Stomach smooth muscle (tissue), 2 donors: ENCODE measurements at regions not wholly inside any gene's neighbourhood (a gene's known extent, or its start where the extent isn't known, plus 50 kb on each side); places are given as distances from the start of the nearest gene placed in this dataset.

Source experiments
- H3K27ac ChIP-seq: one replicate; pipeline ENCODE4 v1.7.0; 2013; ENCODE audit warnings: mild to moderate bottlenecking, low read length, inconsistent platforms
- H3K27me3 ChIP-seq, 2 donors: one replicate each; pipeline ENCODE4 v1.7.0; 2013; ENCODE audit warnings: low read length in 2 of 2; ENCODE audit not compliant: insufficient read depth in 2 of 2, control insufficient read depth in 1 of 2
- H3K36me3 ChIP-seq, 2 donors: one replicate each; pipeline ENCODE4 v1.7.0; 2013; ENCODE audit warnings: low read length in 2 of 2; ENCODE audit not compliant: control insufficient read depth in 2 of 2, insufficient read depth in 2 of 2
- H3K4me1 ChIP-seq: one replicate; pipeline ENCODE4 v1.7.0; 2013; ENCODE audit warnings: low read length; ENCODE audit not compliant: control insufficient read depth, insufficient read depth
- H3K4me3 ChIP-seq, 2 donors: one replicate each; pipeline ENCODE4 v1.7.0; 2013; ENCODE audit warnings: low read length in 2 of 2
- H3K9ac ChIP-seq, 2 donors: one replicate each; pipeline ENCODE4 v1.7.0; 2013; ENCODE audit warnings: low read length in 2 of 2, mild to moderate bottlenecking in 1 of 2
- H3K9me3 ChIP-seq, 2 donors: one replicate each; pipeline ENCODE4 v1.7.0; 2013; ENCODE audit warnings: low read length in 2 of 2; ENCODE audit not compliant: control insufficient read depth in 2 of 2
- donor health status: healthy.
- donor health status: Pancreatic carcinoma.

- no peak overlapping the region for H3K27ac ChIP-seq
- no peaks in the 10 kb centered on the region for H3K9me3 ChIP-seq
- no peaks in the 10 kb centered on the region for H3K36me3 ChIP-seq
- no peak overlapping the region for H3K4me3 ChIP-seq
- H3K4me1 ChIP-seq = no peaks in the 10 kb centered on the region
- H3K27me3 ChIP-seq = no peaks in the 10 kb centered on the region
- H3K9ac ChIP-seq = no peak overlapping the region
These were observed 495.0 kb upstream of the B3GALT2 start for GRCh38 chr1:193681422-193681821.

GRCh38 chr1:193680924-193681316 is 494.5 kb upstream of the B3GALT2 start:
- Histone ChIP-seq H3K36me3 (no peaks in the 10 kb centered on the region), H3K4me1 (no peaks in the 10 kb centered on the region), H3K9ac (no peak overlapping the region), H3K27ac (no peak overlapping the region), H3K4me3 (no peak overlapping the region), H3K27me3 (no peaks in the 10 kb centered on the region), H3K9me3 (no peaks in the 10 kb centered on the region)

DNA sequence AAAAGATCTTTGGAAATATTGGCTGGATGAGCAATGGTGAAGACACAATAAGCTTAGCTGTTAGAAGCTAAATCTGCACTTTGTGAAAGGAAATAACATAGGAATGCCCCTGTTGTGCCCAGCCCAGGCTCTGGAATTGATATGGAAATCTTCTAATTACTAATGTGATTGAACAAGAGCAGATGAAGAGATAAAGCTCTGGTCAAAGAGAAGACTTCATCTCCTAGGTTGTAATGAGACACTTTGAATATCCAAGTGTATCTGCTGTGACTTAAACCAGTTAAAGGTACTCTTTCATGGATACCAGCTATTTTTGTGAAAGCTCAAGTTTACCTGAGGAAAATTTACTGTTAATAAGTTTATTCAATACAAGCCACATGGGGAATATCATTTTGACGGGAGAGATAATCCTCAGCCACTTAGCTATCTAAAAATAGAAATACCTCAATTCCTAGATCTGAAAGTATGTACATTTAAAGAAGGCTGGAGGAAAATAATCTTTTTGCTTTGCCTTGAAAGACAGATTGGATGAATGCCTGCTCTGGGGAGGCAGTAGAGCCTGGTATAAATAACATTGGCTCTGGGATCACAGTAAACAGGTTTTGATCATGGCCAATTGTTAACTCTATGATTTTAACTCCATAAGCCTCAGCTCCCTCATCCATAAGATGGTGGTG is 494.0 kb upstream of the B3GALT2 start:
- Histone ChIP-seq H3K4me1 (no peaks in the 10 kb centered on the region), H3K9ac (no peak overlapping the region), H3K27ac (no peak overlapping the region), H3K9me3 (no peaks in the 10 kb centered on the region), H3K36me3 (no peaks in the 10 kb centered on the region), H3K27me3 (no peaks in the 10 kb centered on the region), H3K4me3 (no peak overlapping the region)

- H3K4me3 ChIP-seq = no peak overlapping the region
- no peak overlapping the region for H3K27ac ChIP-seq
- H3K9ac ChIP-seq = no peak overlapping the region
- no peaks in the 10 kb centered on the region for H3K27me3 ChIP-seq
- H3K4me1 ChIP-seq = no peaks in the 10 kb centered on the region
- no peaks in the 10 kb centered on the region for H3K36me3 ChIP-seq
- no peaks in the 10 kb centered on the region for H3K9me3 ChIP-seq
These were observed 491.5 kb upstream of the B3GALT2 start for GRCh38 chr1:193677874-193678273.

GRCh38 chr1:193676996-193677549 is 490.7 kb upstream of the B3GALT2 start:
- no peak overlapping the region for H3K27ac ChIP-seq
- no peaks in the 10 kb centered on the region for H3K36me3 ChIP-seq
- H3K4me1 ChIP-seq = no peaks in the 10 kb centered on the region
- H3K4me3 ChIP-seq = no peak overlapping the region
- H3K9ac ChIP-seq = no peak overlapping the region
- no peaks in the 10 kb centered on the region for H3K27me3 ChIP-seq
- no peaks in the 10 kb centered on the region for H3K9me3 ChIP-seq

DNA sequence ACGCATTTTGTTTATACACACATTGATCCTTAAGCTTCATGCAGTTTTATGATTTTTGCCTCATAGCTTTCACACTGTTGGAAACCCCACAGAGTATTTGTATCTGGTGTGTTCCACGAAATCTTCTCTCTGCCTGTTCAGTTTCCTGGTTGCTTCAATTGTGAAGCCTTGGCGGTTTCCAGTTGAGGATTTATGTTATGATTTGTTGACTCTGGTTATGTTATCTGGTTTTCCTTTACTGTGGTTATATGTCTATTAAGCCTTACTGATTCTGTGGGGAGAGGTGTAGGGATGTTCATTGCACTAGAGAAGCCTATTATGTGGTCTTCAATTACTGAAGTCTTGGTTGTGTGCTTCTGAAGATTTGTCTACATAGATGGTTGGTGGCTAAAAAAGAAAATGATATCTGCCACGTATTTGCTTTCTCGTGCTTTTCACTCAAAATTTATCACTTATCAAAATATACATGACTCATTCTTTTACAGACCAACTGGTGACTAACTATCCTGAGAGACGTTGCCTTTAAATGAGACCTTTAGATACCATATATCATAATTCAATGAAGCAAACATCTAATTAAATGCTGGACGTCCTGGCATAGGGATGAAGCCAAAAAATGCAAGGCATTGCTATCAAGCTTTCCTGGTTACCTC is 488.0 kb upstream of the B3GALT2 start:
- no peak overlapping the region for H3K4me3 ChIP-seq

GRCh38 chr1:193666485-193667083 is 480.2 kb upstream of the B3GALT2 start:
- H3K9ac ChIP-seq = no peak overlapping the region
- no peaks in the 10 kb centered on the region for H3K9me3 ChIP-seq
- no peaks in the 10 kb centered on the region for H3K27me3 ChIP-seq
- H3K27ac ChIP-seq = no peak overlapping the region
- H3K4me3 ChIP-seq = no peak overlapping the region
- no peaks in the 10 kb centered on the region for H3K4me1 ChIP-seq
- no peaks in the 10 kb centered on the region for H3K36me3 ChIP-seq

More for the DNA sequence above, 488.0 kb upstream of the B3GALT2 start:
- no peaks in the 10 kb centered on the region for H3K36me3 ChIP-seq
- H3K9me3 ChIP-seq = no peaks in the 10 kb centered on the region
- H3K27ac ChIP-seq = no peak overlapping the region
- H3K4me1 ChIP-seq = no peaks in the 10 kb centered on the region
- no peak overlapping the region for H3K9ac ChIP-seq
- no peaks in the 10 kb centered on the region for H3K27me3 ChIP-seq

GRCh38 chr1:193663965-193664364 is 477.6 kb upstream of the B3GALT2 start:
- Histone ChIP-seq H3K36me3 (no peaks in the 10 kb centered on the region), H3K4me1 (peaks cover 3% of the 10 kb centered on the region), H3K9me3 (no peaks in the 10 kb centered on the region), H3K27me3 (no peaks in the 10 kb centered on the region), H3K27ac (no peak overlapping the region), H3K4me3 (no peak overlapping the region), H3K9ac (no peak overlapping the region)

GRCh38 chr1:193662030-193662429 is 475.6 kb upstream of the B3GALT2 start:
- no peak overlapping the region for H3K27ac ChIP-seq
- H3K9ac ChIP-seq = no peak overlapping the region
- no peaks in the 10 kb centered on the region for H3K27me3 ChIP-seq
- peaks cover 3% of the 10 kb centered on the region for H3K4me1 ChIP-seq
- H3K36me3 ChIP-seq = no peaks in the 10 kb centered on the region
- H3K9me3 ChIP-seq = no peaks in the 10 kb centered on the region
- no peak overlapping the region for H3K4me3 ChIP-seq

DNA sequence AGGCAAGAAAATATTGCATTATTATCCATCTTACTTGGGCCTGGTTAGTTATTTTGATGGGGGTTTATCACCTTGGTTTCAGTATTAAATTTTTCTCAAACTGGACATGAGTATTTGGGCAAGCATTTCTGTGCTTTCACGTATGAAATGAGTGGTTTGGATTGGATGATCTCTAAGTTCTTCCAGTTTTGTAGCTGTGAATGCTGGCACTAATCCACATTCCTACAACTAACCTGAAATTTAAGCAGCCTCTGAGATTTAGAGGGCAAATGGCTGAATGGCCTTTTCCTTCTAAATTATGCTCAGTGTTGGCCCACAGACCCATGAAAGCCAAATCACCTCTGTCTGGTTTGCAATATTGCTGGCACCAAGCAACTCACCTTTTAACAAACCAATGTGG is 475.0 kb upstream of the B3GALT2 start:
- H3K9me3 ChIP-seq = no peaks in the 10 kb centered on the region
- H3K27me3 ChIP-seq = no peaks in the 10 kb centered on the region
- H3K4me3 ChIP-seq = no peak overlapping the region
- no peaks in the 10 kb centered on the region for H3K36me3 ChIP-seq
- H3K27ac ChIP-seq = no peak overlapping the region
- peaks cover 3% of the 10 kb centered on the region for H3K4me1 ChIP-seq
- no peak overlapping the region for H3K9ac ChIP-seq

- Histone ChIP-seq H3K36me3 (no peaks in the 10 kb centered on the region), H3K9me3 (peaks cover 0 to under 1% of the 10 kb centered on the region in 2 donors), H3K9ac (no peak overlapping the region), H3K27me3 (no peaks in the 10 kb centered on the region), H3K27ac (no peak overlapping the region), H3K4me3 (no peak overlapping the region), H3K4me1 (peaks cover 3% of the 10 kb centered on the region)
These were observed 474.0 kb upstream of the B3GALT2 start for GRCh38 chr1:193660428-193660827.
